NCI-H187 treated with DMSO at 0.1 percent for 48 hours (cell line): ENCODE measurements at regions not wholly inside any gene's neighbourhood (a gene's known extent, or its start where the extent isn't known, plus 50 kb on each side); places are given as distances from the start of the nearest gene placed in this dataset.

Source experiments
- DNase-seq: peaks from one replicate; lab custom pipeline; 2025; lab: John Stamatoyannopoulos, UW

DNA sequence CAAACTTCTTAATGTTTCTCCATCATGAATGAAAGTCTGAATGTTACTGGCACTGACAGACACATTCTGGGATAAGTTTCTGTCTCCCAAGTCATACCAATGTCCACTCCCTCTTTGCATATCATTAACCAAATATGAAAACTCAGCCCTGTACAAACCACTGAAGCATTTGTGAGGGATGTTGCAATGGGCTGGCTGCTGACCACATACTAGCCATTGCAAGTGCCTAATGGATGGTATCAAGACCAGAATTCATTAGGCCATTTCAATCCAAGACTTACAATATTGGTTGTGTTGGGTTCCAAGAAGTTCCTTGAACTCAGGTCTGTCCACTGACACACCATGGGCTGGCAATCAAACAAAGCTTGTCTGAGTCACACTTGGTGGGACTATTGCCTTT lies 73.8 kb downstream of the CBLN2 start:
- DNase-seq, result no peak

DNA sequence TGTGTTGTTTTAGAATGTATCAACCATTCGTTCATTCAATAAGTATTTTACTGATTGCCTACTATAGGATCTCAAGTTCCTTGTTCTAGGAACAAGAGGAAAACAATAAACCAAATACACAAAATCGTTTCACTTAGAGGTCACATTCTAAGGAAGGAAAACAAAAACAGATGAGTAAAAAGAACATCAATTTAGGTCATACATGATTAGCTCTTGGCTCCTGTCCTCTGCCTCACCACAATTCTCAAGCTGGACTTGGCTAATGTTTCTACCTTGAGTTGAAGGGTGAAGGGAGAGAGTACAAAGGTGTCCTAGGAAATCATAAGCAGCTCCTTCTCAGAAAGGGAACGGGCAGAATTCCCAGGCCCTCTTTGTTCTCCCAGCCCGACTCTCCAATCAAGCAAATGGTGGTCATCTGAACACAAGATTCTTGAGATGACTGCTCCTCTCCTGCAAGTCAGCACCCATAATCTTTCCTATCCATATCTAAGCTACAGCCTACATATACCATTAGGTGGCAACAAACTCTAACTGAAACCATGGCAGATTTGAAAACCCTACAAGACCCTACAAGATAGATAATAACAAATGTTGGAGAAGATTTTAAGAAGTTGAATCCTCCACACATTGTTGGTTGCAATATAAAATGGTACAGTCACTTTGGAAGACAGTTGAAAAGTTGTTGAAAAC lies 76.0 kb downstream of the CBLN2 start:
- no peak for DNase-seq

DNA sequence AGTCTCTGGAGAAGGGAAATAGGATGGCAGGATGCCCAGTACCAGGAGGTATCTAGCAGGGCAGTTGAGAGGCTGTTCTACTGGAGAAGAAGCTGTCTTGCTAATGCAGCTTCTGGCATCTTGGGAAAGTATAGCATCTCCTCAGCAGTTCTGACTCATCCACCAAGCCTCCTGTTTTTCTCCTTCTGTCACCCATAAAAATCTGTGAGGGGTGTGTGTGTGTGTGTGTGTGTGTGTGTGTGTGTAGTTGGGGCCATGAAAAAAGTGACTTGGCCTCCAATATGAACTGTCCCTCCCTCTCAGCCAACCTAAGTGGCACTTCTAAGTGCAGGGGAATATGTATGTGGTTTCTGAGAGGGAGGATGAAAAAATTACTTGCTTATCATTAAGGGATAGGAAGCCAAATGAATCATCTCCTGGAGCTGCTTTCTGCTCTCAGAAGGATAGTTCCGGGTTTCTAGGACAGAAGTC lies 83.9 kb downstream of the CBLN2 start:
- no peak for DNase-seq

DNA sequence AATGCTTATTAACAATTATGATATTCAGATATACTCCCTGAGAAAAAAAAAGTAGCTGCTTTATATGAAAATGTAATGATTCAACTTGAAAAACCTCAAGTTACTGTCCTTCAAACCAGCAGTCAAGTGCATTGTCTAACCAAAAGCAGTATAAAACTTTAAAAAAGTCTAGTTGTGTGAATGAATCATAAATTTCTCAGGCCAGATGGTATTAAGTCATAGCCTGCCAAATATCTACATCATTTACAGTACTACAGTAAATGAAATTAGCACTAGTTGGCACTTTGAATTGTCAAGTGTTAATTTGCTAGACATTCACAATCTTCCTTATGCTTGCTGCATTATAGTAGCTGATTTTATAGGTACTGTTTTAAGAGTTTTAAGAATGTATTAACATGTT lies 85.9 kb downstream of the CBLN2 start:
- DNase-seq, result no peak

DNA sequence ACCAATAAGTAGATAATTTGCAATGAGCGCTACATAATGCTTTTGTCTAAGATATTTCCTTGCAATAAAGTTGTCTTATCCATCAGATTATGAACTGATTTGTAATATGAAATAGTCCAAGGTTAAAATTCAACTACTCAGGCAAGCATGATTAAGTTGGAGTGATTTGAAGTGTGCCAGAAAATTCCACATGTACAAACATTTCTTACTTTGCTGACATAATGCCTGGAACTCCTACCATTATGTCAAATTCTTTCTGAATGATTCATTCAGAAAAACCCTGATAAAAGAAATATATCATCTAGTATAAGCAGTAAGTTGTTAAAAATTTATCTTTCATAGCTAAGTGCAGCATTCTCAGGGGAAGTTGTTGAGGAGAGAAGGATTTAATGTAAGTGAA lies 87.3 kb downstream of the CBLN2 start:
- DNase-seq, result no peak

GRCh38 chr18:72452328-72452727 lies 91.8 kb downstream of the CBLN2 start:
- DNase-seq, result no peak

DNA sequence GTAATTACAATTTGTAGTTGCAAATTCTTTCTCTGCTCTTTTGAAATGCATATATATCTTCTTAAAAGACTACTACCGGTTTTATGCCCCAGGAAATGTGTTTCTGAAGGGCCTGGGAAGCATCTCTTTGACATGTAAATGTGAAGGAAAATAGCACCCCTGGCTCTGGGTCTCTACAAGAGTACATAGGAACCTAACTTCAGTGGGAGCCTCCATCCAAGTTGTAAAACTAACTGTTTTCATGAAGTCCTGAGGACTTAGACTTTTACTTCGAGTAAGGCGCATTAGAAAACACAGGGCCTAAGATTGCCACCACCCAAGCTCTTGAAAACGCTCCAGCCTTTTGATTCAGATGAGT lies 99.4 kb downstream of the CBLN2 start:
- no peak for DNase-seq

GRCh38 chr18:72444111-72444797 lies 99.9 kb downstream of the CBLN2 start:
- DNase-seq, result no peak

DNA sequence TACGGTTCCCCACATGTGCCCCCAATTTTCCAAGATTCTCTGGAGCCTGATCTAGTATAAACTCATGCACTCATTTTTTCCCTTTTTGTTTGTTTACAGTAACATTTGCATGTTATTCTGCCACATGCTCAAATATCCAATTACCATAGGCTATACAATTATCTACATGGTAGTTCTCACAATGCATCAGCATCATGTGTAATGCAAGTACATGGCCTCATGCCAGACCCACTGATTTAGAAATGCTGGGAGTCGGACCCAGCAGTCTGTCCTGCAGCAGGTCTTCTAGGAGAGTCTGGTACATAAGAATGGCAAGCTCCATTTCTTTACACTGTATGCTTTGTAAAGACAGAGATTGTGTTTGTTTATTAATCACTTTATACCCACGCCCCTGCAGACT lies 107.7 kb downstream of the CBLN2 start:
- no peak for DNase-seq

DNA sequence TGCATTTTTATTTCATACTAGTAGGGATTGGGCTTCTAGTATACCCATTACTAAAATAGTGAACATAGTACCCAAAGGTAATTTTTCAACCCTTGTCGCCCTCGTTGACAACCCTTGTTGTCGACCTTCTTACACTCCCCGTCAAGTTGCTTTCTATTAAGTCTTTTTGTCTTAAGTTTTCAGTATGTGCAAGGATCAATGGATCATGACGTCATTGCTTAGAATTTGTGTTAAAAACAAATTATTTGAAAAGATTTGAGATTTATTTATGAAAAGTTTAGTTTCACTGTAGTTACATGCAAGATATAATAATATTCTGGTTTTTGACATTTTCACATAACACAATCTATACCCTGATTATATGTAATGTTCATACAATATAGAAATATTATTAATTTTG lies 110.4 kb downstream of the CBLN2 start:
- no peak for DNase-seq

GRCh38 chr18:72427721-72428120 lies 116.4 kb downstream of the CBLN2 start:
- DNase-seq, result no peak

- DNase-seq, result no peak
Measured at GRCh38 chr18:72419914-72420313, 124.2 kb downstream of the CBLN2 start.

DNA sequence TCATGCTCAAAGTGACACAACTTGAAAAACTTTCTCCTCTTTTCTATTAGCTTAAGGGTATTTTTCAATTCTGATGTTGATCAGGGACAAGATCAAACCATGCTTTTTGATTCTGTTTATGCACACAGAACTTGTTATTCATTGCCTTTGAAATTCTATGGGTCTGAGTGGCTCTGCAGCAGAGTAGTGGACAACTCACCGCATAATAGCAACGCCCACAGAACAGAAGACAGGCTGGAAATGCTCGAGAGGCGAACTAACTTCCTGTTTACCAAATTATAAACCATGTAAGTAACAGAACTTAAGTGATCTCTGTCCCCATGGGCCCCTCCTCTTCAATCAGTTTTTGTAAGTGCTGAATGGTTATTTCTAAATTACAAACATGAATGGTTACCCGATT lies 131.2 kb downstream of the CBLN2 start:
- DNase-seq, result no peak

DNA sequence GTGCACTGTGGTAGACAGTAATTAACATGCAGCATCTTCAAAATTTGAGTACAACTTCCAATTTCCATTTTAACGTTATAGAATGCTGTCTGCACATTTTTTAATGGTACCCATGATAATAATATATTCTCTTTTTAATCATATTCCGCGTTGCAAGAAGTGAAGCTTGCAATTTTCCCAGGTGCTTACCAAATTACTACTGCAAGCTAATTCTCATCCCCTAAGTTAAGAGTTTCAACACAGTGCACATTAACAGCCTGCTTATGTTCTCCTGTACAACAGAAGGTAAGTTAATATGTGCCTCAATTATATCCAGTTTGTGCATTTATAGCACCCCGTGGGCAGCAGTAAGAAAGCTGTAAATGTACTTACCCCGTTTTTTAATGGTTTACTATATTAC lies 132.9 kb downstream of the CBLN2 start:
- no peak for DNase-seq

GRCh38 chr18:72410399-72410798 lies 133.7 kb downstream of the CBLN2 start:
- no peak for DNase-seq

DNA sequence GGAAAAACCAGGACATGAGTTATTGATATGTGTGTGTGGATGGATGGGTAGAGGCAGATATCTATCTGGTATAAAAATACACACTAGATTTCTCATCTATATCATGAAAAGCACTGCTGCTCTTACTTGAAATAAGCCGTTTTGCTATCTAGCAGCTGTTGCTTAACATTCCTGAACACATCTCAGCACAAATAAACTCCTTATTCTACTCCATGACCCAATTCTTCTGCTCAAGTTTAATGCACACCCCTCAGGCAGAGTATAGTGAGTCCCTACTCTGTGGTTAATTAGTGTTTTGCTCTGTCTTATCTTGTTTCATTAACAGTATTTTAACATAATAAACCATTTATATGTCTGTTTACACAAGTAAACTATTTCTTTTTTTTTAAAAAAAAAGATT lies 134.2 kb downstream of the CBLN2 start:
- DNase-seq, result no peak

- DNase-seq, result no peak
Measured at GRCh38 chr18:72407048-72407447, 137.1 kb downstream of the CBLN2 start.

DNA sequence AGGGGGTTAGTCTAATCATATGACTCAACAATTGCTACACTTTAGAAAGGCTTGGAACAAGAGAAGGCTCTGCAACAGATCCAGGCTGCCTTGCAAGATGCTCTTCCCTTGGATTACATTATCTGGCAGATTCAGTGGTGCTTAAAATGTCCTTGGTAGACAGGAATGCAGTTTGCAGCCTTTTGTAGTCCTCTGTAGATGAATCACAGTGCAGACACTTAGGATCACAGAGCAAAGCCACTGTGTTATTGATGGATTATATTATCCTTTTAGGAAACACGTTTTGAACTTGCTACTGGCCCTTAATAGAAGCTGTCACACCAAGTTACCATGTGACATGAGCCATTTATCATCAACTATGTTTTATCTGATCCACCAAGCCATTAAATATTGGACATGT lies 152.2 kb downstream of the CBLN2 start:
- no peak for DNase-seq

DNA sequence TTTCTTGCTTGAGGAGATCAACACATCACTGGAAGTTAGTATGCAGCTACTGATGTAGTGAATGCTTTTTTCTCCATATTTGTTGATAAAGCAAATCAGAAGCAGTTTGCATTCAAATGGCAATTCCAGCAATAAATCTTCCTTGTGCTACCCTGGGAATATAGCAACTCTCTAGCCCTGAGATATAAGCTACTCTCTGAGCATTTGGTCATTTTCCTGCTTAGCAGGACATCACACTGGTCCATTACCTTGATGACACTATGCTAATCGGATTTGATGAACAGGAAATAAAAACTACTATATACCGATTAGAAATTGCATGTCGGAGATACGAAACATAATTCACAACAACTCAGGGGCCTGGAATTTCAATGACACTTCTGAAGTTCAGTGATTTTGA lies 152.7 kb downstream of the CBLN2 start:
- DNase-seq, result no peak

DNA sequence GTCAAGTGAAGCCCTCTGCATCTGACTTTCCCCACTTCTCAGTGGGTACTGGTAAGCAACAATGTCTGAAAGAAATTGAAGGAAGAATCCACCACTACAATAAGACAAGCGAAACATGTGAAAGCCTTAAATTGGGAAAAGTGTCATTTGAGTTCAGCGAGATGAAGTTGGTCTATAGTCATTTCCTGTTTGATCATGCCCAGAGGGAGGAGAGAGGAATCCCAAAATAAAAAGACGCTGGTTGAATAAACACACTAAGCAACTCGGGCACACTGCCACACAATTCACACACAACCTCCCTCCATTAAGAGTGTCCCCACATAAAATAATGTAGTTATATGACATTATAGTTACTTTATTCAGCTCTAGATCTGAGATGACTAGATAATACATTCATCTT lies 166.1 kb downstream of the CBLN2 start:
- DNase-seq, result no peak

DNA sequence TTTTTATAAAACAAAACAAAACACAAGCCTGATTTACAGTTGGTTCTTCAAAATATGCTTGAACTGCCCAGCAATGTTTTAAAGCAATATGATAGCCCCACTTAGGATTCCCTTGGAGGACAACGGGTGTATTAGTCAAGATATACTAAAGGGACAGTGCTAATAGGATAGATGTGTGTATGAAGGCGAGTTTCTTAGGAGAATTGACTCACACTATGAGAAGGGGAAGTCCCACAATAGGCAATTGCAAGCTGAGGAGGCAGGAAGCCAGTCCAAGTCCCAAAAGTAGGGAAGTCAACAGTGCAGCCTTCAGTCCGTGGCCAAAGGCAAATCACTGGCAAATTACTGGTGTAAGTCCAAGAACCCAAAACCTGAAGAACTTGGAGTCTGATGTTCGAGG lies 167.9 kb downstream of the CBLN2 start:
- DNase-seq, result no peak

DNA sequence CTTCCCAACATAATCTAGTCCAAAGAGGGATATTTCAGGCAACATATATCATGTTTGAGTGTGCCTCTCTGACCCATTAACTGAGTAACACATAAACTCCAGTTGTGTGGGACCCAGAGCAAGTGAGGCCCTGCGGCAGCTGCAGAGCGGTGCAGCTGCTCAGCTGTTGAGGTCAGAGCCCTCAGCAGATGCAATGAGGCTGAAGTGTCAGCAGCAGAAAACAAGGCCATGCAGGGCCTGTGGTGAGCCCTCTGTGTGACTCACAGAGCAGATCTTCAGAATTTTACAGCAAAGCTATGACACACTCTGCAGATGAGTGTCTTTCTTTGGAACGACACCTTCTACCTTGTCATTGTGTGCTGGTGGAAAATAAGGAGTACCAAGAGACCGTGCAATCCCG lies 168.5 kb downstream of the CBLN2 start:
- no peak for DNase-seq

GRCh38 chr18:72372076-72372475 lies 172.1 kb downstream of the CBLN2 start:
- DNase-seq, result no peak

DNA sequence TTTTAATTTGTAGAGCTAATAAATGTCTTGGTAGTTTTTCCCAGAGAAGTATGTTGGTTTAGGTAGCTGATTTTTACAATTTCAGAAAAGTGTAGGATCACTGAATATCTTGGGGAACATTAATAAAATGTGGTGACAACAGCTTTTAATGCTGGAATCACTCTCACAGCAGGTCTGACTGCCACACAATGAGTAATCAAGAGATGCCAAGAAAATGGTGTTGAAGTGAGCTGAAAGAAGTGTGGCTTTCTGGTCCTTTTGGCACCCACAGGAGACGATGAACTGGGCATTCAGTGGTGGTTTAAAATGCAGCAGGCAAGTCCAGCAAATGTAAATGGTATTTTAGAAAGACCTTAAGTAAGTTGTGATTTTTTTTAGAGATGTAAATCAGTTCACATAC lies 175.8 kb downstream of the CBLN2 start:
- DNase-seq, result no peak
